Posterior vena cava (tissue), 2 donors: ENCODE measurements at regions not wholly inside any gene's neighbourhood (a gene's known extent, or its start where the extent isn't known, plus 50 kb on each side); places are given as distances from the start of the nearest gene placed in this dataset.
"Not testable (repeated sequence)": the region's sequence is repeated elsewhere in the genome, so short reads cannot be mapped to it uniquely, and the experiment has no call there.

Source experiments
- DNase-seq: peaks from one replicate; pipeline ENCODE4 v3.0.0-alpha.2; 2020; ENCODE audit warnings: low spot score
- intact Hi-C, 2 donors: fragments of 100-400 bp; cut with DNase I; formaldehyde crosslinking; loops; one replicate each; pipeline versions ENCODE4 v1.14.1 to v1.14.2; 2022 to 2023
- donor health status: DM: yes; HTN: yes; CAD: no.
- donor health status: DM: yes; HTN: yes; CAD: no.

DNA sequence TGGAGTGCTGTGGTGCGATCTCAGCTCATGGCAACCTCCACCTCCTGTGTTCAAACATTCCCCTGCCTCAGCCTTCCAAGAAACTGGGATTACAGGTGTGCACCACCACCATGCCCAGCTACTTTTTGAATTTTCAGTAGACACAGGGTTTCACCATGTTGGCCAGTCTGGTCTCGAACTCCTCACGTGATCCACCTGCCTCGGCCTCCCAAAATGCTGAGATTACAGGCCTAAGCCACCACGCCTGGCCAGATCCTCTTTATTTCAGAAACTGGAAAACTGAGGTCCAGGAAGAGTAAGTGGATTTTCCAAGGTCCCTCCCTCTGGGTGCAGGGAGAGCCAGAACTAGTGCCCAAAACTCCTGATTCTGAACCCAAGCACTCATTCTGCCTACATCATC lies 413.1 kb upstream of the AUTS2 start:
- DNase-seq: no peak
- intact Hi-C loops: no loop called here

DNA sequence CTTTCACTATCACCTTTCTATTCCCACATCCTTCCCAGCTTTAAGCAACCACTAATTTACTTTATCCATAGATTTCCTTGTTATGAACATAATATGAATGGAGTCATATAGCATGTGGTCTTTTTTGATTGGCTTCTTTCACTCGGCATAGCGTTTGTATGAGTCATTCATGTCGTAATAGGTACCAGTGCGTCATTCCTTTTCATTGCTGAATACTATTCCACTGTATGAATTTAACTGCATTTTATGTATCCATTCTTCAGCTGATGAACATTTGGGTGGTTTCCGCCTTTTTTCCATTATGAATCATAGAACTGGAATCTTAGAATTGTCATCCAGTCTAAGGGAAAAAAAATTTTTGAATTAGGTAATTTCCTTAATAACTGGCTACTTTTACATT lies 411.3 kb upstream of the AUTS2 start:
- DNase-seq: no peak
- intact Hi-C loops: no loop called here

DNA sequence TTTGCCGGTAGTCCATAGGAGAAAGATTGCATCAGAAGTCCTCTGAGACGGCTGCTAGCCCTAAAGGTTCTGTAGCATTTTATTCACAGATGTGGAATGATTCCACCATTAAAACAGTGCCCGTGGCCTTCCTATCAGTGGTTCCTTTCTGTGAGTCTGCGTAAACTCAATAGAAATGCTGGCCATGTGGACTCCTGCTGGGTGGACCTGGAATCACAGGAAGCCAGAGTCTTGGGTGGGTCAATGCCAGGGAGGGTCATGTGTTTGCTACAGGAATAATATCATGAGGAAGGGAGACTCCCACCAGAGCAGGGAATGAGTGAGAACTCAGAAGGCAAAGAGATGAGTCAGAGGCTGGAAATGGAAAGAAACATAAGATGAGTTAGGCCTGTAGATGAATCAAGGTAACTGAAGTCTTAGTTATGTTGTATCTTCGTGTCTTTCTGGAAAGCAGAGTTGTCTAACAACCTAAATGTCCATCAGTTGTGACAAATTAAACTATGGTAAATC lies 410.4 kb upstream of the AUTS2 start:
- DNase-seq: no peak
- intact Hi-C loops: no loop called here

DNA sequence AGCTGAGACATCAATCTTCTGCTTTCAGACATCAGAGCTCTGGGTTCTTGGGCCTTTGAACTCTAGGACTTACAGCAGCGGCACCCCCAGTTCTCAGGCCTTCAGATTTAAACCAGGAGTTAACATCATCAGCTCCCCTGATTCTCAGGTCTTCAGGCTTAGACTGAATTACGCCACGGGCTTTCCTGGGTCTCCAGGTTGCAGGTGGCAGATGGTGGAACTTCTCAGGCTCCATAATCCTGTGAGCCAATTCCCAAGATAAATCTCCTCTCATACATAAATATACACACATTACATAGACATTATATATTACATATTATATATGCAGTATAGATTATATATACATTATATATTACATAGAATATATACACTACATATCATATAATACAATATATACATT lies 408.9 kb upstream of the AUTS2 start:
- intact Hi-C loops: no loop called here

DNA sequence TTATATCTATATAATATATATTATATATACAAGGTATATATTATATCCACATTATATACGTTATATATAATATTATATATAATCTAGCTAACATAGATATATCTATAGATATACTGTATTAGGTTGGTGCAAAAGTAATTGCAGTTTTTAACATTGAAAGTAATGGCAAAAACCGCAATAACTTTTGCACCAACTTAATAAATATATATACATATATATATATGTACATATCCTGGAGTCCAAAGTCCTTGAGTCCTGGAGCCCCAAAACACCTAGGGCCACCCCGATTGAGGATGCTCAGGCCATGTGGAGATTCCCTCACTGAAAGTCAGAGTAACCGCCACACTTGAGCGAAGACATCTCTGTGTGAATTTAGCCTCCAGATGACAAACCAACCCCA lies 408.2 kb upstream of the AUTS2 start:
- intact Hi-C loops: no loop called here
- DNase-seq: no peak

More for the DNA sequence above, 408.9 kb upstream of the AUTS2 start:
- no peak for DNase-seq

DNA sequence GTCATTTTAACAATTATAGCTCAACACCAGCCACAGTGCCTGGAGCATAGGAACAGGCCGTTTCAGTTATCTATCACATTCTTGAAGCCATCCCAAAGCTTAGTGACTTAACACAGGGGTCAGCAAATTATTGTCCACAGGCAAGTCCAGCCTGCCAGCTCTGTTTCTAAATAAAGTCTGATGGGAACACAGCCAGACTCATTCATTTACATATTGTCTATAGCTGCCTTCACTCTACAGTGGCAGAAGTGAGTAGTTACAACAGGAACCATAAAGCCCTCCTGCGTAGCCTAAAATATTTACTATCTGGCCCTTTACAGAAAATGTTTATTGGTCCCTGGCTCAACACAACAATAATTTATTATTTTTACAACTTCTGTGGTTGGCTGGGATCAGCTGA lies 407.5 kb upstream of the AUTS2 start:
- no peak for DNase-seq
- intact Hi-C loops: no loop called here

DNA sequence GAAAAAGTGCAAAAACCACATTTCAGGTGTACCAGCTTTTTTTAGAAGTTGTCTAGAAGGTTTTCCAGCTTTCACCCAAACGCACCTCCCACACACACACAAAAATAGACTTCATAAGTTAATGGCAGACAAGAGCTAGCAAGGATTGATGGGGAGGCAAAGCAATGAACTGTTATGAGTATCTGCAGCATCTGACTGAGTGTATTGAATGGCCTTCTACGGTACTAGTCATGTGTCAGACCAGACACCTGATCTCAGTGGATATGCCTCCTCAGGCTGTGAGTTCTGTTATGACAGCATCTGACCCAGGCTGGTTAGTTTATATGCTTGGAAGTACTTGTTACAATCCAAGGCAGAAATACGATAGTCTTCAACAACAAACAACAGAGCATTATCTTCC lies 406.1 kb upstream of the AUTS2 start:
- no peak for DNase-seq
- intact Hi-C loops: no loop called here

DNA sequence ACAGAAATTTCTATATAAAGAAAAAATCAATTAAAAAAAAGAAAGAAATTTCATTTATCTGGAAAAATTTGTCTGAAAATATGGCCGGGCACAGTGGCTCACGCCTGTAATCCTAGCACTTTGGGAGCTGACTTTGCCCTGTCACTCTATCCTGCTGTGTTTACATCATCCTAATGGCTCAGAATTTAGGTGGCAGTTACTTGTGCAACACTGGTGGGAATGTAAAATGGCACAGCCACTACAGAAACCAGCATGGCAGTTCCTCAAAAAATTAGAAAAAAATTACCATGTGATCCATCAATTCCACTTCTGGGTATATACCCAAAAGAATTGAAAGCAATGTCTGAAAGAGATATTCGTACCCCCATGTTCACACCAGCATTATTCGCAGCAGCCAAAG lies 405.2 kb upstream of the AUTS2 start:
- intact Hi-C loops: no loop called here
- no peak for DNase-seq

DNA sequence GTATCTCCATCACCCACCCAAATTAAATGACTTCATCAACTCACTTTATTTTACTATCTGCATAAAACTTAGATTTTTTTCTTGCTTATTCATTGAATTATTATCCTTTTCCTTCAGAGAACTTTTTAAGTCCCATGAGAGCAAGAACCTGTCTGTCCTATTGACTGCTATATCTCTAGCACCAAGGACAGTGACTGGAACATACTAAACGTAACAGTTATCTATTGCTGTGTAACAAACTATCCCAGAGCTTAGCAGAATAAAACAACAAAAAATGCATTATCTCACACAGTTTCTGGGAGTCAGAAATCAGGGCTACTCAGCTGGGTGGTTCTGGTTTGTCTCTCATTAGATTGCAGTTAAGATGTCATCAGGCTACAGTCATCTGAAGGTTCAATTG lies 401.7 kb upstream of the AUTS2 start:
- intact Hi-C loops: no loop called here
- no peak for DNase-seq

DNA sequence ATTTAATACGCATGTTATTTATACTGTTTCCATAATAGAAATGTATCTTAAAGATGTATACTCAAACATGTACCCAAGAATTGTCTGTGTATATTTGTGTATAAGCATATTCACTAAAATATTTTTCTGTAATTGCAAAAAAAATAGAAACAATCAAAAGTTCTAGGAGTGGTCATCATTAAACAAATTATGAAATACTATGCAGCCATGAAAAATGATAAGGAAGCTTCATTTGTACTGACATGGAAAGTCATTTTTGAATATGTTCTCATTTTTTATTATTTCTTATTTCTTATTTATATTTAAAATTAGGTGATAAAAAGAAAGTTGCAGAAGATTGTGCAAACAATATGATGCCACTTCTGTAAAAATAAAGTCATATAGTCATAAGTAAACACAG lies 400.0 kb upstream of the AUTS2 start:
- intact Hi-C loops: no loop called here
- no peak for DNase-seq

DNA sequence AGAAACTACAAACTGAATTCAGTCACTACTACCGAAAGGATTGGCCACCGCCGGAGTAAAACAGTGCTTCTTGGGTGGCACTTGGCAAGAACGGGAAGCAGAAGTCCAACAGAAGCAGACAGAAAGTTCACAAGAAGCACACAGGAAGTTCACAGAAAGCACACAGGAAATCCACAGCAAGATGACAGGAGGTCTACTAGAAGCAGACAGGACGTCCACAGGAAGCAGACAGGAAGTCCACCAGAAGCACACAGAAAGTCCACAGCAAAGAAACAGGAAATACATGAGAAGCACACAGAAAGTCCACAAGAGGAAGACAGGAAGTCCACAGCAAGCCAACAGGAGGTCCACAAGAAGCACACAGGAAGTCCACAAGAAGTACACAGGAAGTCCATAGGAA lies 399.2 kb upstream of the AUTS2 start:
- intact Hi-C loops: no loop called here
- no peak for DNase-seq

DNA sequence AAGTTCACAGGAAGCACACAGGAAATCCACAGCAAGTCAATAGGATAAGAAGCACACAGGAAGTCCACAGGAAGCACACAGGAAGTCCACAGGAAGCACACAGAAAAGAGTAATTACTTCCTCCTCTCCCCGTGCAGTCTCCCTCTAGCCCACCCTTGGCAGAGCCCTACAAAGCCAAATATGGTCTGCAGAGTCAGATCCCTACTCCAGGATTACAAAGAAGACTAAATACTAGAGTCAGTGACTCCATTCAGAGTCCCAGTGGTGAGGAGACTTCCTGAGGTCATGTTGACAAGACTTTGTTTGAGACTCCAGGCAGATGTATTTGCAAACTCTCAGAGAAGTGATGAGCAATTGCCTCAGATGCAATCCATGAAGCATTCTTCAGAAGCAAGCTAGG lies 398.6 kb upstream of the AUTS2 start:
- intact Hi-C loops: no loop called here
- no peak for DNase-seq

DNA sequence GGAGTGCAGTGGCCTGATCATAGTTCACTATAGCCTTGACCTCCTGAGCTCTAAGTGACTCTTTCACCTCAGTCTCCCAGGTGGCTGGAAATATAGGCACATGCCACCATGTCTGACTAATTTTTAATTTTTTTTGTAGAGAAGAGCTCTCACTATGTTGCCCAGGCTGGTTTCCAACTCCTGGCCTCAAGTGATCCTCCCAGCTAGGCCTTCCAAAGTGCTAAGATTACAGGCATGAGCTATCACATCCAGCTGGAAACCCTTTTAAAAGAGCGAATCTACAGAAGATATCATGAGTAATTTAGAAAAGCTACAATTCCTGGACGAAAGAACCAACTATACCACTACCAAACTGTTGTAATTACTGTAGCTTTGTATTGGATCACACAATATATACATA lies 394.4 kb upstream of the AUTS2 start:
- DNase-seq: no peak
- intact Hi-C loops: no loop called here

DNA sequence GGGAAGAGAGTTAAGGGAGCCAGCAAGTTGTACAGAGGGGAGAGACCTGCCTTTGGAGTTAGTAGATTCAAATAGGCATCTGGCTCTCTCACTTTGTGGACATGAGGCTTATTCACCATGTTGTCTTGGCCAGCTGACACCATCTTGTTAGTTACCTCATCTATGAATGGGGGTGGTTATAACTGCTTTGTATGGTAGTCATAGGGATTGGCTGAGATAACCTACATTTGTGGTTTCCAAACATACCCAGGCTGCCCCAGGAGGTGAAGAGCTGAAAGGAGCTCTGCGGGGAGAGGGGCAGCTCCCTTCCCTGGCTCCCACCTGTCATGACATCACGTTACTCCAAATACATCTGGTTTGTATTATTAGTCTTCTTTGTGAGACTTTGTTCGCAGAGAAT lies 393.3 kb upstream of the AUTS2 start:
- no peak for DNase-seq
- intact Hi-C loops: no loop called here

DNA sequence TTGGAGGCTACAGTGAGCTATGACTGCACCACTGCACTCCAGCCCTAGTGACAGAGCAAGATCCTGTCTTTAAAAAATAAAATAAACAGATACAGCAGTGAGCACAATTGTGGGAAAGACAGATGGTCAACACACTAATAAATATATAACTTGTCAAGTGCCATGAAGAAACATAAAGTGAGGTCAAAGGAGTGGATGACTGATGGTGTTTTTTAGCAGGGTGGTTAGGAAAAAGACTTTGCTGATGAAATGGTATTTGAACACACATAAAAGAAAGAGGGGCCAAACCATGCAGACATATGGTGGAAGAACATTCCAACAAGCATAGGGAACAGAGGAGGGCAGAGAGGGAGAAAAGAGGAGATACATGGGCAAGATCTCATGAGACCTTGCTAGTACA lies 392.7 kb upstream of the AUTS2 start:
- DNase-seq: no peak
- intact Hi-C loops: no loop called here

DNA sequence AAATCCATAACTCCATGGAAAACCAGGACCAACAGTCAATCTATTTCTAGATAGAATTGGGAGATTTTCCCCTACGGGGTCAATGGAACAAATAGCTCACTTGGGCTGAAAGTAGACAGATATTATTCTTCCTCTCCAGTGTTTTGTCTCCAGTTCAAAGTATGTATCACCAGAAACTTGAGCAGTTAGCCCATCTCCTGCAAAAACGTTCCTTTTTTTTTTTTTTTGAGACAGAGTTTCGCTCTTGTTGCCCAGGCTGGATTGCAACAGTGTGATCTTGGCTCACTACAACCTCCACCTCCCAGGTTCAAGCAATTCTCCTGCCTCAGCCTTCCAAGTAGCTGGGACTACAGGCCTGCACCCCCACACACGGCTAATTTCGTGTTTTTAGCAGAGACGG lies 390.0 kb upstream of the AUTS2 start:
- intact Hi-C loops: no loop called here
- DNase-seq: no peak

DNA sequence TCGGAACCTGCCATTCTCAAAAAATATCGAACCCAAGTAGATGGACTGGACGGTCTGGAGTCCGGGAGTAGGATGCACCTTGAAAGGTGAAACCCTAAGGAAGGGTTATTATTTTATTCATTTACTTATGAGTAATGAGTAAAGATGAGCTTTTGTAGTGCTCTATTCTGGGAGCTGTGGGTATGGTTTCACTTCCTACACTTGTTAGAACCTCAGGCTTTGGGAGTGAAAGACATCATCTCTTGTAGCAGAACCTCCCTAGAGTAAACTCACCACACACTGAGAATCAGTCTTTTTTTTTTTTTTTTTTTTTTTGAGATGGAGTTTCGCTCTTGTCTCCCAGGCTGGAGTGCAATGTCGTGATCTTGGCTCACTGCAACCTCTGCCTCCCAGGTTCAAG lies 389.4 kb upstream of the AUTS2 start:
- no peak for DNase-seq
- intact Hi-C loops: no loop called here

DNA sequence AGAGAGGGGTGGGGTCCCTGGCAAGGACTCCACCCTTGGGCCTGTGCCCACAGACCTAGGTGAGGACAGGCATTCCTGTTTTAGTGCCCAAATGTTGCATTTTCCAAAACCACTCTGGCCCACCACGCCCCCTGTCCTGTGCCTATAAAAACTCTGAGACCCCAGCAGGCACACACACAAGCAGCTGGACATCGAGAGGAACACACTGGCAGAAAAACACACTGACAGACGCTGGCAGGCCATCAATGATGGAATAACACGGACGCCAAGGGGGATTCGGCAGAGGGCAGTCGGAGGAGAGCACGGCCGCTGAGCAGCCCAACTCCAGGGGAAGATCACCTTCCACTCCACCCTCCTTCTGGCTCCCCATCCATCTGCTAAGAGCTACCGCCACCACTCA lies 386.9 kb upstream of the AUTS2 start:
- intact Hi-C loops: no loop called here
- no peak for DNase-seq

DNA sequence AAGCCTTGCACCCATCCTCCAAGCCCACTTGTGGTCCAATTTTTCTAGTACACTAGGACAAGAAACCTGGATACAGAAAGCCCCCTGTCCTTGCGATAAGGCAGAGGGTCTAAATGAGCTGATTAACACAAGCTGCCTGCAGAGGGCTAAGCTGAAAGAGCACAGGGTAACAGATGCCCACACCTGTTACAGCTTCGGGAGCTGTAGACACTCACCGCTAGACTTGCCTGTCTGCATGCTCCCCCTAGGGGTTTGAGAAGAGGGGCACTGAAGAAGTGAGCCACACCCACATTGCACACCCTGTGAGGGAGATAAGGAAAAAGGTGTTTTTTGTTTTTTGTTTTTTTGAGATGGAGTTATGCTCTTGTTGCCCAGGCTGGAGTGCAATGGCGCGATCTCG lies 386.5 kb upstream of the AUTS2 start:
- intact Hi-C loops: no loop called here
- DNase-seq: no peak

DNA sequence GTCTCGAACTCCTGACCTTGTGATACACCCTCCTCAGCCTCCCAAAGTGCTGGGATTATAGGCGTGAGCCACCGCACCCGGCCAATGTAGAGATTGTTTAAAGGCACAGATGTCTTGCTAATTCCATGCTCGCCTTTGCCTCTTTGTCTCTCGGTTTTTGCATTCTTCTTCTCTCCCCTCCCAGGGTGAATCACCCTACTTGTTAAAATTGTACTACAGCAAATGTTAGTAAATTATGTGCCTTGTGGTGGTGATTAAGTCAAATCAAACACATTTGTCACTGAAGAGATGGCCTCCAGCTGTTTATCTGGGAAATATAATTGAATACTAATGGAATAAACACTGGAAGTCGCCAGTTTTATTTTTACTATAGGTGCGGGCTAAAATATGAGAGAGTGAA lies 384.4 kb upstream of the AUTS2 start:
- DNase-seq: no peak
- intact Hi-C loops: no loop called here

DNA sequence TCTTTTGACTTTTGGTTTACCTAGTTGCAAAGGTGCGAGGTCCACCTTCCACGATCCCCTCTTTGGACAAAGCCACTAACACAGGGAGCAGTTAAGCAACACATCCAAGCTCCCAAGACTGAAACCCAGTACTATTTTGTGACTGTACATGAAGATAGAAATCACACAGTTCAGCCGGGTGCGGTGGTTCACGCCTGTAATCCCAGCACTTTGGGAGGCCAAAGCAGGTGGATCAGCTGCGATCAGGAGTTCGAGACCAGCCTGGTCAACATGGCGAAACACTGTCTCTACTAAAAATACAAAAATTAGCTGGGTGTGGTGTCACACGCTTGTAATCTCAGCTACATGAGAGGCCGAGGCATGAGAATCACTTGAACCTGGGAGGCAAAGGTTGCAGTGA lies 382.8 kb upstream of the AUTS2 start:
- not testable (repeated sequence) for DNase-seq

DNA sequence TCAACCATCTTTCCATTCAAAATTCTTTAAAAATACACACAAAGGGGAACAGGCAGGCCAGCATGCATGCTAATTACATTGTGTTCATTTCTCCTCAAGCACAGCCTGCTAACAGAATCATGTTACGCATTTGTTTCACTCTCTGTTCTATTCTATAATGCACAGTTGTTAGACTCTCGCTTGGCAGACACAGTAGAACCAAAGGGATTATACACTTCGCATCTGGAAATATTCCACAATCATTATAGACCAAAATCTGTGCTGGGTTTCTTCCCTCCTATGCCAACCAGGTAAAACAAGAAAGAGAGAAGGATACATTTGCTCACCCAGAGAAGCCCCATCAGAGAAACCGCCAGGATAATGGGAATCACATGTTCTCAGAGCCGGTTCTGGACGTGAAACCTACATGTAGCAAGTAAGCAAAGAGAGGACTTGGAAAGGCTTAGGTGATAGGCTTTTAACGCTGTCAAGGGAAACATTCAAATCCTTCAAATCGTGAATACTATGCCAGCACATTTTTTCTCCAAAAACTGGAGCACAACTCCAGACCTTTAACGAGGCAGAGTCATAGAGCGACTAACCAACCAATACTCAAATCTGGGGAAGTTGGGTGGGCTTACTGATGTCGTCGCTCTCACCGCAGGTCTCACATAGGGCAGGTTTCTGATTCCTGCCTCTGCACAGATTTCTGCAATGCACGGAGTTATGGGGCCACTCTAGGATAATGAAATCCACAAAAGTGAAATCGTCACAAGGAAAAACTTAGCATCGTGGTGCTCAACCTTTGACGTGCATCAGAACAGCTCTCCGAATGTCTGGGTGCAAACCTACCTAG lies 380.5 kb upstream of the AUTS2 start:
- intact Hi-C loops: no loop called here
- no peak for DNase-seq

More for the DNA sequence above, 382.8 kb upstream of the AUTS2 start:
- intact Hi-C loops: not testable (repeated sequence)
